Thyroid gland (tissue), 4 donors: ENCODE measurements at regions not wholly inside any gene's neighbourhood (a gene's known extent, or its start where the extent isn't known, plus 50 kb on each side); places are given as distances from the start of the nearest gene placed in this dataset.

Experiments used
- CTCF ChIP-seq, 6 experiments: fragments of 200-600 bp in 3 of 6; fragments of 450-650 bp in 3 of 6; sonication (generic) in 3 of 6; IDR thresholded peaks; one replicate each; pipeline ENCODE4 v1.5.1; 2016 to 2019; ENCODE audit warnings: antibody characterized with exemption in 6 of 6, mild to moderate bottlenecking in 2 of 6, inconsistent platforms in 1 of 6, moderate library complexity in 1 of 6
- POLR2A ChIP-seq, 2 donors: fragments of 450-650 bp; IDR thresholded peaks; one replicate each; pipeline ENCODE4 v1.6.1; 2017; ENCODE audit warnings: antibody characterized with exemption in 2 of 2, mild to moderate bottlenecking in 2 of 2, moderate library complexity in 1 of 2

- no peak for TF ChIP-seq CTCF (IDR thresholded peaks at IDR 0.05)
- TF ChIP-seq POLR2A (IDR thresholded peaks at IDR 0.05), result no peak
These were observed 64.0 kb upstream of the FOXQ1 start for GRCh38 chr6:1247894-1248293.
